ENCODE measurements at regions not wholly inside any gene's neighbourhood (a gene's known extent, or its start where the extent isn't known, plus 50 kb on each side); places are given as distances from the start of the nearest gene placed in this dataset.

DNA sequence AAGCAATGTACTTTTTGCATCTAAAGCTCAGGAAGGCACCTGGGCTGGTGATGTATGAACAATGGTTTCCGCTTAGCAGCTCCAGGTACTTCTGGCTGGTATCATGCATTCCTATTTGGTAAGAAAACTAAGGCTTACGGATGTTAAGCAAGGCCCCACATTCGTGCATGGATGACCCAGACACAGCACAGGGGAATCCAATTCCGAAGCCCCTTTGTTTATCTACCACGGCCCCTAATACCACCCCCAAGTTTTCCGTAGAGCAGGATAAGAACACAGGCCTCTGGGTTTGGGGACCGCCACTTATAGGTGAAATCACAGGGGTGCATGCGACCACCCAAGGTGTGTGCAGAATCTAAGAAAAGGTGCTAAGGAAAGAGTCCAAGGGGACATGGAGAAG is 192.1 kb upstream of the ID2 start:
- no peak for TF ChIP-seq ZNF274 (IDR thresholded peaks at IDR 0.05; ENCODE audit: low read depth, low read length)
- no peak for TF ChIP-seq YY1 (IDR thresholded peaks at IDR 0.05; ENCODE audit: insufficient read depth, insufficient read length)
- TF ChIP-seq SUZ12 (IDR thresholded peaks at IDR 0.05; ENCODE audit: extremely low read depth, insufficient read depth, insufficient read length) = no peak

Measured in NT2/D1 (cell line).